PC-3 (cell line): ENCODE measurements at regions not wholly inside any gene's neighbourhood (a gene's known extent, or its start where the extent isn't known, plus 50 kb on each side); places are given as distances from the start of the nearest gene placed in this dataset.

Experiments used
- ATAC-seq: fragments of 200-7000 bp; cut with Tn5 transposase; 2 replicates; pipeline ENCODE4 v1.9.1; 2020; ENCODE audit warnings: mild to moderate bottlenecking, moderate library complexity
- BruUV-seq: library from RNA; stranded (reverse); fragments of 400-500 nt; replicated peaks from 2 replicates; lab custom pipeline; 2021; lab: Mats Ljungman, UMichigan
- CTCF ChIA-PET: fragments of 300-600 bp; sonication (Branson Sonifier 250); formaldehyde crosslinking; loops from one replicate; lab custom pipeline; 2022; ENCODE audit warnings: antibody characterized with exemption; lab: Charles Lee
- POLR2A ChIA-PET: fragments of 300-600 bp; sonication (Branson Sonifier 250); formaldehyde crosslinking; loops from one replicate; lab custom pipeline; 2022; ENCODE audit warnings: antibody characterized with exemption; ENCODE audit not compliant: unreplicated experiment; lab: Charles Lee
- DNase-seq: peaks from one replicate; pipeline ENCODE4 v3.0.0-alpha.2; 2015
- H2AFZ ChIP-seq: fragments of 300-600 bp; sonication (generic); 2 replicates; pipeline ENCODE4 v1.6.0; 2016; ENCODE audit warnings: antibody characterized with exemption, low read length
- H3F3A ChIP-seq: fragments of 300-600 bp; sonication (generic); one replicate; pipeline ENCODE4 v1.6.0; 2017; ENCODE audit warnings: antibody characterized with exemption, low read length, control low read depth, mild to moderate bottlenecking; ENCODE audit not compliant: unreplicated experiment
- H3K27ac ChIP-seq: fragments of 300-600 bp; sonication (generic); 2 replicates; pipeline ENCODE4 v1.5.1; 2016; ENCODE audit warnings: mild to moderate bottlenecking, low read length
- H3K27me3 ChIP-seq: fragments of 300-600 bp; sonication (generic); 2 replicates; pipeline ENCODE4 v1.6.1; 2016; ENCODE audit warnings: low read length, mixed read lengths
- H3K36me3 ChIP-seq: fragments of 300-600 bp; sonication (generic); 2 replicates; pipeline ENCODE4 v1.6.1; 2016; ENCODE audit warnings: low read depth, mixed run types, low read length, mixed read lengths
- H3K4me1 ChIP-seq: fragments of 300-600 bp; sonication (generic); 2 replicates; pipeline ENCODE4 v1.5.1; 2016; ENCODE audit warnings: low read length; ENCODE audit not compliant: insufficient read depth
- H3K4me2 ChIP-seq: fragments of 300-600 bp; sonication (generic); 2 replicates; pipeline ENCODE4 v1.6.0; 2016; ENCODE audit warnings: low read length
- H3K4me3 ChIP-seq: fragments of 300-600 bp; sonication (generic); 2 replicates; pipeline ENCODE4 v1.5.1; 2016; ENCODE audit warnings: mild to moderate bottlenecking, low read length, mixed read lengths
- H3K79me2 ChIP-seq: fragments of 300-600 bp; sonication (generic); 2 replicates; pipeline ENCODE4 v1.6.1; 2017; ENCODE audit warnings: low read length, mixed read lengths
- H3K9ac ChIP-seq: fragments of 300-600 bp; sonication (generic); 2 replicates; pipeline ENCODE4 v1.6.0; 2016; ENCODE audit warnings: mild to moderate bottlenecking, low read length
- H3K9me2 ChIP-seq: fragments of 300-600 bp; sonication (generic); replicated peaks from 2 replicates; pipeline ENCODE4 v1.6.1; 2016; ENCODE audit warnings: mixed run types, low read length, mixed read lengths
- H3K9me3 ChIP-seq: fragments of 300-600 bp; sonication (generic); 2 replicates; pipeline ENCODE4 v1.6.1; 2016; ENCODE audit warnings: low read length, mixed read lengths
- H4K20me1 ChIP-seq: fragments of 300-600 bp; sonication (generic); 2 replicates; pipeline ENCODE4 v1.6.1; 2016; ENCODE audit warnings: low read length, mixed read lengths
- CTCF ChIP-seq: fragments of 300-600 bp; sonication (generic); conservative IDR thresholded peaks from 2 replicates; pipeline ENCODE4 v1.5.1; 2017; ENCODE audit warnings: antibody characterized with exemption, low read depth, mild to moderate bottlenecking, low read length
- EZH2 ChIP-seq: fragments of 300-600 bp; sonication (generic); IDR thresholded peaks from one replicate; pipeline ENCODE4 v1.6.1; 2017; ENCODE audit warnings: antibody characterized with exemption, mild to moderate bottlenecking, low read length; ENCODE audit not compliant: unreplicated experiment
- EZH2phosphoT487 ChIP-seq: fragments of 300-600 bp; sonication (generic); IDR thresholded peaks from 2 replicates; pipeline ENCODE4 v1.6.1; 2018; ENCODE audit warnings: mild to moderate bottlenecking, antibody characterized with exemption, low read length, borderline replicate concordance
- intact Hi-C: fragments of 100-400 bp; cut with micrococcal nuclease; formaldehyde crosslinking; loops from 2 replicates; pipeline ENCODE4 v1.9.0; 2023

- Histone ChIP-seq H3K4me2 (no peak overlapping the region), H3K27me3 (no peaks in the 10 kb centered on the region), H3F3A (no peaks in the 10 kb centered on the region), H3K4me1 (no peaks in the 10 kb centered on the region), H3K9me2 (no peaks in the 10 kb centered on the region), H2AFZ (no peak overlapping the region), H3K79me2 (no peaks in the 10 kb centered on the region), H3K27ac (no peak overlapping the region), H3K9ac (no peak overlapping the region), H4K20me1 (no peaks in the 10 kb centered on the region), H3K4me3 (no peak overlapping the region), H3K9me3 (no peaks in the 10 kb centered on the region), H3K36me3 (no peaks in the 10 kb centered on the region)
- POLR2A ChIA-PET = no interaction called here
- DNase-seq = no peak
- intact Hi-C loops = no loop called here
- TF ChIP-seq EZH2phosphoT487 = no peak
- no peak for TF ChIP-seq CTCF
- no peak for TF ChIP-seq EZH2
- BruUV-seq = no TSS peak
- ATAC-seq = no peak
- CTCF ChIA-PET = no interaction called here
Measured at GRCh38 chrX:87049567-87049966, 468.0 kb upstream of the KLHL4 start.

GRCh38 chrX:87063642-87064041, 454.0 kb upstream of the KLHL4 start:
- H3K9me3 ChIP-seq = no peaks in the 10 kb centered on the region
- ChIA-PET CTCF (no interaction called here), POLR2A (no interaction called here)
- no peaks in the 10 kb centered on the region for H4K20me1 ChIP-seq
- H3K36me3 ChIP-seq = no peaks in the 10 kb centered on the region
- no peaks in the 10 kb centered on the region for H3K79me2 ChIP-seq
- no peak for ATAC-seq
- DNase-seq = no peak
- H3F3A ChIP-seq = no peaks in the 10 kb centered on the region
- H3K4me1 ChIP-seq = no peaks in the 10 kb centered on the region
- BruUV-seq = no TSS peak
- no peak overlapping the region for H3K27ac ChIP-seq
- intact Hi-C loops = no loop called here
- no peak overlapping the region for H3K9ac ChIP-seq
- H2AFZ ChIP-seq = no peak overlapping the region
- no peak overlapping the region for H3K4me3 ChIP-seq
- H3K9me2 ChIP-seq = no peaks in the 10 kb centered on the region
- no peaks in the 10 kb centered on the region for H3K27me3 ChIP-seq
- no peak for TF ChIP-seq EZH2phosphoT487
- TF ChIP-seq EZH2 = no peak
- TF ChIP-seq CTCF = no peak
- no peak overlapping the region for H3K4me2 ChIP-seq

GRCh38 chrX:87064502-87064901, 453.1 kb upstream of the KLHL4 start:
- Histone ChIP-seq H2AFZ (no peak overlapping the region), H3F3A (no peaks in the 10 kb centered on the region), H3K79me2 (no peaks in the 10 kb centered on the region), H3K27me3 (no peaks in the 10 kb centered on the region), H3K36me3 (no peaks in the 10 kb centered on the region), H3K4me2 (no peak overlapping the region), H4K20me1 (no peaks in the 10 kb centered on the region), H3K9me3 (no peaks in the 10 kb centered on the region), H3K4me3 (no peak overlapping the region), H3K27ac (no peak overlapping the region), H3K9ac (no peak overlapping the region), H3K4me1 (no peaks in the 10 kb centered on the region), H3K9me2 (no peaks in the 10 kb centered on the region)
- DNase-seq = no peak
- ATAC-seq = no peak
- no peak for TF ChIP-seq CTCF
- no peak for TF ChIP-seq EZH2
- no peak for TF ChIP-seq EZH2phosphoT487
- intact Hi-C loops = no loop called here
- ChIA-PET CTCF (no interaction called here), POLR2A (no interaction called here)
- BruUV-seq = no TSS peak
